ENCODE measurements at regions not wholly inside any gene's neighbourhood (a gene's known extent, or its start where the extent isn't known, plus 50 kb on each side); places are given as distances from the start of the nearest gene placed in this dataset.

- no peak for TF ChIP-seq POLR2A (IDR thresholded peaks at IDR 0.05)
- TF ChIP-seq, protein P1, sequence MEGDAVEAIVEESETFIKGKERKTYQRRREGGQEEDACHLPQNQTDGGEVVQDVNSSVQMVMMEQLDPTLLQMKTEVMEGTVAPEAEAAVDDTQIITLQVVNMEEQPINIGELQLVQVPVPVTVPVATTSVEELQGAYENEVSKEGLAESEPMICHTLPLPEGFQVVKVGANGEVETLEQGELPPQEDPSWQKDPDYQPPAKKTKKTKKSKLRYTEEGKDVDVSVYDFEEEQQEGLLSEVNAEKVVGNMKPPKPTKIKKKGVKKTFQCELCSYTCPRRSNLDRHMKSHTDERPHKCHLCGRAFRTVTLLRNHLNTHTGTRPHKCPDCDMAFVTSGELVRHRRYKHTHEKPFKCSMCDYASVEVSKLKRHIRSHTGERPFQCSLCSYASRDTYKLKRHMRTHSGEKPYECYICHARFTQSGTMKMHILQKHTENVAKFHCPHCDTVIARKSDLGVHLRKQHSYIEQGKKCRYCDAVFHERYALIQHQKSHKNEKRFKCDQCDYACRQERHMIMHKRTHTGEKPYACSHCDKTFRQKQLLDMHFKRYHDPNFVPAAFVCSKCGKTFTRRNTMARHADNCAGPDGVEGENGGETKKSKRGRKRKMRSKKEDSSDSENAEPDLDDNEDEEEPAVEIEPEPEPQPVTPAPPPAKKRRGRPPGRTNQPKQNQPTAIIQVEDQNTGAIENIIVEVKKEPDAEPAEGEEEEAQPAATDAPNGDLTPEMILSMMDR (IDR thresholded peaks at IDR 0.05) = no peak
Measured at GRCh38 chr9:29176231-29176630, 1603.0 kb upstream of the C9orf72 start.

Measured in lower leg skin (tissue), 3 donors.